CD14-positive monocyte (primary cell): ENCODE measurements at regions not wholly inside any gene's neighbourhood (a gene's known extent, or its start where the extent isn't known, plus 50 kb on each side); places are given as distances from the start of the nearest gene placed in this dataset.

Source experiments
- DNase-seq, 3 donors: peaks; one replicate each; pipeline ENCODE4 v3.0.0-alpha.2; 2011 to 2022
- H2AFZ ChIP-seq: 2 replicates; pipeline ENCODE4 v1.6.0; 2012; ENCODE audit warnings: mild to moderate bottlenecking, low read depth, low read length, inconsistent platforms; ENCODE audit not compliant: insufficient read depth, poor library complexity, severe bottlenecking
- H3K27ac ChIP-seq, 2 donors: 1 replicate in 1 of 2; 2 replicates in 1 of 2; pipeline ENCODE4 v1.5.1; 2012 to 2013; ENCODE audit warnings: low read length in 2 of 2, control low read depth in 1 of 2, inconsistent platforms in 1 of 2, low read depth in 1 of 2, mild to moderate bottlenecking in 1 of 2
- H3K27me3 ChIP-seq, 2 donors: one replicate each; pipeline versions ENCODE4 v1.6.0 to v1.6.1; 2011 to 2013; ENCODE audit warnings: low read length in 2 of 2; ENCODE audit not compliant: control insufficient read depth in 2 of 2, insufficient read depth in 2 of 2
- H3K36me3 ChIP-seq, 2 donors: replicated peaks in 1 of 2; 1 replicate in 1 of 2; 2 replicates in 1 of 2; pipeline versions ENCODE4 v1.5.1 to v1.6.1; 2012 to 2013; ENCODE audit warnings: low read length in 2 of 2, control low read depth in 1 of 2, inconsistent platforms in 1 of 2, mild to moderate bottlenecking in 1 of 2; ENCODE audit not compliant: insufficient read depth in 2 of 2, control insufficient read depth in 1 of 2
- H3K4me1 ChIP-seq, 2 donors: 1 replicate in 1 of 2; 2 replicates in 1 of 2; pipeline versions ENCODE4 v1.5.1 to v1.6.1; 2012 to 2013; ENCODE audit warnings: low read length in 2 of 2, control low read depth in 1 of 2, inconsistent platforms in 1 of 2, mild to moderate bottlenecking in 1 of 2, moderate library complexity in 1 of 2; ENCODE audit not compliant: insufficient read depth in 2 of 2, control insufficient read depth in 1 of 2
- H3K4me2 ChIP-seq: replicated peaks from 2 replicates; pipeline ENCODE3; 2012; ENCODE audit warnings: low read length, moderate library complexity, mild to moderate bottlenecking; ENCODE audit not compliant: poor library complexity, severe bottlenecking; ENCODE audit errors: extremely low read depth
- H3K4me3 ChIP-seq, 3 experiments: fragments of 200-600 bp in 1 of 3; sonication (generic) in 1 of 3; replicated peaks in 1 of 3; 1 replicate in 2 of 3; 2 replicates in 1 of 3; pipeline ENCODE4 v1.5.1; 2011 to 2013; ENCODE audit warnings: low read length in 3 of 3, mild to moderate bottlenecking in 3 of 3, control low read depth in 2 of 3, low read depth in 2 of 3, inconsistent platforms in 1 of 3, moderate library complexity in 1 of 3
- H3K79me2 ChIP-seq: 2 replicates; pipeline ENCODE4 v1.6.0; 2012; ENCODE audit warnings: mild to moderate bottlenecking, control low read depth, inconsistent platforms, low read length, moderate library complexity; ENCODE audit not compliant: insufficient read depth
- H3K9ac ChIP-seq: 2 replicates; pipeline ENCODE4 v1.6.0; 2017; ENCODE audit warnings: low read length, mild to moderate bottlenecking; ENCODE audit not compliant: insufficient read depth, poor library complexity, severe bottlenecking
- H3K9me3 ChIP-seq, 2 donors: replicated peaks in 1 of 2; 1 replicate in 1 of 2; 2 replicates in 1 of 2; pipeline versions ENCODE4 v1.5.1 to v1.6.1; 2012 to 2013; ENCODE audit warnings: low read length in 2 of 2, control low read depth in 1 of 2; ENCODE audit not compliant: control insufficient read depth in 1 of 2, insufficient read depth in 1 of 2
- H4K20me1 ChIP-seq: 2 replicates; pipeline ENCODE4 v1.6.0; 2012; ENCODE audit warnings: mild to moderate bottlenecking, low read length, control low read depth, moderate library complexity; ENCODE audit not compliant: insufficient read depth
- H3K27ac Mint-ChIP-seq, 7 donors: one replicate each; pipeline ENCODE4 v1.8.0; 2020; ENCODE audit warnings: mild to moderate bottlenecking in 7 of 7, mixed read lengths in 7 of 7, moderate library complexity in 6 of 7, inconsistent platforms in 2 of 7
- H3K27me3 Mint-ChIP-seq, 3 donors: one replicate each; pipeline ENCODE4 v1.8.0; 2021 to 2022; ENCODE audit warnings: low read depth in 3 of 3, mild to moderate bottlenecking in 3 of 3, mixed read lengths in 3 of 3, moderate library complexity in 3 of 3, inconsistent platforms in 1 of 3
- H3K36me3 Mint-ChIP-seq, 2 donors: one replicate each; pipeline ENCODE4 v1.8.0; 2020; ENCODE audit warnings: mixed read lengths in 2 of 2, inconsistent platforms in 1 of 2, mild to moderate bottlenecking in 1 of 2
- H3K4me1 Mint-ChIP-seq: one replicate; pipeline ENCODE4 v1.8.0; 2020; ENCODE audit warnings: mild to moderate bottlenecking, mixed read lengths
- H3K4me3 Mint-ChIP-seq, 2 donors: one replicate each; pipeline ENCODE4 v1.8.0; 2020; ENCODE audit warnings: mild to moderate bottlenecking in 2 of 2, mixed read lengths in 2 of 2, moderate library complexity in 1 of 2
- H3K9me3 Mint-ChIP-seq, 7 donors: one replicate each; pipeline ENCODE4 v1.8.0; 2020 to 2022; ENCODE audit warnings: mixed read lengths in 7 of 7, mild to moderate bottlenecking in 6 of 7, moderate library complexity in 6 of 7, inconsistent platforms in 2 of 7
- CTCF ChIP-seq: fragments of 200-600 bp; IDR thresholded peaks from one replicate; pipeline ENCODE4 v1.8.0; 2022; ENCODE audit warnings: antibody characterized with exemption, mild to moderate bottlenecking
- WGBS: methylation state at CpG from one replicate; pipeline ENCODE4 v1.1.5; 2013; ENCODE audit warnings: missing lambda C conversion rate; ENCODE audit not compliant: insufficient coverage; 5-methylcytosine and 5-hydroxymethylcytosine counted together
- intact Hi-C, 2 donors: fragments of 100-400 bp; cut with micrococcal nuclease; formaldehyde crosslinking; loops; one replicate each; pipeline versions ENCODE4 v1.15.0 to v1.15.1; 2023

- Histone ChIP-seq H3K4me2 (no peak overlapping the region), H3K27me3 (peaks cover 16 to 22% of the 10 kb centered on the region in 2 donors), H3K4me1 (peaks cover 0 to 5% of the 10 kb centered on the region in 2 donors), H3K27ac (no peak overlapping the region), H2AFZ (no peak overlapping the region), H3K9me3 (no peaks in the 10 kb centered on the region), H4K20me1 (no peaks in the 10 kb centered on the region), H3K36me3 (no peaks in the 10 kb centered on the region), H3K79me2 (no peaks in the 10 kb centered on the region), H3K9ac (no peak overlapping the region), H3K4me3 (no peak overlapping the region)
- TF ChIP-seq CTCF: no peak
- Mint-ChIP-seq H3K27ac (no peak overlapping the region), H3K36me3 (no peaks in the 10 kb centered on the region), H3K27me3 (peaks cover 10 to 44% (median 31%) of the 10 kb centered on the region in 3 donors), H3K4me1 (peaks cover 13% of the 10 kb centered on the region), H3K9me3 (peaks cover 0 to 3% (median 0%) of the 10 kb centered on the region in 7 donors), H3K4me3 (no peak overlapping the region)
- no CpG with 5 or more reads among the region's 2 CpGs for WGBS
- no peak for DNase-seq
- intact Hi-C loops: no loop called here
Observed at GRCh38 chr18:59966913-59967312, 67.1 kb downstream of the PMAIP1 start.

- Histone ChIP-seq H3K4me3 (no peak overlapping the region), H2AFZ (no peak overlapping the region), H3K79me2 (no peaks in the 10 kb centered on the region), H3K4me2 (no peak overlapping the region), H3K27me3 (peaks cover 2 to 6% of the 10 kb centered on the region in 2 donors), H4K20me1 (no peaks in the 10 kb centered on the region), H3K9ac (no peak overlapping the region), H3K27ac (no peak overlapping the region), H3K4me1 (no peaks in the 10 kb centered on the region), H3K9me3 (no peaks in the 10 kb centered on the region), H3K36me3 (no peaks in the 10 kb centered on the region)
- WGBS: 93% methylated on average over 2 of the region's 5 CpGs
- H3K27ac Mint-ChIP-seq: no peak overlapping the region
- H3K4me3 Mint-ChIP-seq: no peak overlapping the region
- H3K4me1 Mint-ChIP-seq: no peaks in the 10 kb centered on the region
- intact Hi-C loops: no loop called here
- H3K36me3 Mint-ChIP-seq: no peaks in the 10 kb centered on the region
- peaks cover 2 to 18% (median 7%) of the 10 kb centered on the region in 3 donors for H3K27me3 Mint-ChIP-seq
- no peak for DNase-seq
- H3K9me3 Mint-ChIP-seq: no peaks in the 10 kb centered on the region
- no peak for TF ChIP-seq CTCF
Observed at GRCh38 chr18:59963229-59963628, 63.4 kb downstream of the PMAIP1 start.
